NCI-H526 treated with DMSO at 0.1 percent for 48 hours (cell line): ENCODE measurements at regions not wholly inside any gene's neighbourhood (a gene's known extent, or its start where the extent isn't known, plus 50 kb on each side); places are given as distances from the start of the nearest gene placed in this dataset.

ENCODE experiments used
- DNase-seq: peaks from one replicate; lab custom pipeline; 2025; lab: John Stamatoyannopoulos, UW

DNA sequence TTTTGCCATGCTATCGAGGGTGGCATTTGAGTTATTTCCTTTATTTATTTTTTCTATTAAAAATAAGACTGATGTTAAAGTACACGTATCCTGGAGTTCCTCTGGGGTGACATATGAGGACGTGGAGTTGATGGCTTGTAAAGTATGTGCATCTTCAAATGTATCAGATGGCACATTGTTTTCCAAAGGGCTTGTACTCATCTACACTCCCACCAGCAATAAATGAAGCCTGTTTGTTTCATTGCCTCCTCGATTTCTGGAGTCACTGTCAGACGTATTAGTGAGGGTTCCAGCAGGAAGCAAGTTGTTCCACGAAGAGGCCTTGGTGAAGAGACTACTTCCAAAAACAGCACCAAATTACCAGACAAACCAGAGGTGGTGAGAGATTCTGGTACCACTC is 423.9 kb downstream of the NPHP4 start:
- DNase-seq: no peak

GRCh38 chr1:5567839-5568238 is 424.4 kb downstream of the NPHP4 start:
- no peak for DNase-seq

GRCh38 chr1:5566924-5567323 is 425.3 kb downstream of the NPHP4 start:
- no peak for DNase-seq

- no peak for DNase-seq
These were observed 426.7 kb downstream of the NPHP4 start for GRCh38 chr1:5565281-5566125.

- no peak for DNase-seq
These were observed 427.5 kb downstream of the NPHP4 start for GRCh38 chr1:5564578-5565257.

DNA sequence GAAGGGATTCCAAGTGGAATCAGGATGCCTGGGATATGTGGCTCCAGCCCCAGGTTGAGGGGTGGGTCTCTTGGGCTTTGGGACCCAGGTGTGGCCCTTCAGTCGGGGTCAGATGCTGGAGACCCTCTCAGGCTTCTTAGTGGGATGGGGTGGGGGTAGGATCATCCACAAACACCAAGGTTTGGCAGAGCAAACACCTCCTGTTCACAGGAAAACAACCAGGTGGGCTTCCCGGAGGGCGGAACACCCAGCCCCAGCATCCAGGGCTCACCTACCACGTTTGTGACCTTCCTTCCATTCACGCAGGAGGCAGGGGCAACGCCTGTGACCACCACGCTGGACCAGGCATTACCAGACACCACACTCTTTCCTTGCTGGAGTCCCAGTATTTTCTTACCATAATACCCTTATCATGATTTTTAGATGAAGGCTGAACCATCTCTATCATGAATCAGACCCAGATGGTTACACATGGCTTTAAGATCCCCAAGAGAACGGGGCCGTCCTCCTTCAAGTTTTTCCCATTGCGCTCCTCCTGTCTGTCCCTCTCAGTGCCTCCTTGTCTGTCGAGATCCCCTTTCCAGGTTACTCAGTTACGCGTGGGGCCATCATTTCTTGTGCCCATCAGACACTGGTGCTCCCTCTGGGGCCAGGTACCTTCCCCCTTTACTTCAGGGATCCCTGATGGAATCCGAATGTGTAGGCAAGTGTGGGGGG is 428.2 kb downstream of the NPHP4 start:
- no peak for DNase-seq

GRCh38 chr1:5562769-5563168 is 429.5 kb downstream of the NPHP4 start:
- no peak for DNase-seq

GRCh38 chr1:5562331-5562730 is 429.9 kb downstream of the NPHP4 start:
- DNase-seq: no peak

GRCh38 chr1:5559078-5559477 is 433.1 kb downstream of the NPHP4 start:
- DNase-seq: no peak

DNA sequence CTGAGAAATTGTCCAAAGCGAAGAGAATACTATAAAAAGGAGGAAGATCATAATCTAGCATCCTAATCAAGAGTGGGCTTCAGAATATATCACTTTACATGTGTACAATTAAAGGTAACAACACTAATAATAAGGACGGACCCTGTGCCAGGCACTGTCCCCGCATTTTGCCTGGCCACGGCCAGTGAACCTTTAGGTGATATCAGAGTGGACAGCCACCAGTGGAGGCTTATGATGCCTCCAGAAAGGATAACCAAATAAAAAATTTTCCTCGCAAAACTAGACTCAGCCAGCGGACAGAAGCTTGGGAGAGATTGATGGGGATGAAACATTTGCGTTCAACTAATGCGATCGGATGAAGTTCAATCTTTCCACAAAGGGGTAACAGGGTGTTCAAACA is 436.4 kb downstream of the NPHP4 start:
- no peak for DNase-seq

- DNase-seq: no peak
These were observed 437.4 kb downstream of the NPHP4 start for GRCh38 chr1:5554784-5555183.

GRCh38 chr1:5554111-5554510 is 438.1 kb downstream of the NPHP4 start:
- DNase-seq: no peak

- no peak for DNase-seq
These were observed 439.3 kb downstream of the NPHP4 start for GRCh38 chr1:5552787-5553484.

DNA sequence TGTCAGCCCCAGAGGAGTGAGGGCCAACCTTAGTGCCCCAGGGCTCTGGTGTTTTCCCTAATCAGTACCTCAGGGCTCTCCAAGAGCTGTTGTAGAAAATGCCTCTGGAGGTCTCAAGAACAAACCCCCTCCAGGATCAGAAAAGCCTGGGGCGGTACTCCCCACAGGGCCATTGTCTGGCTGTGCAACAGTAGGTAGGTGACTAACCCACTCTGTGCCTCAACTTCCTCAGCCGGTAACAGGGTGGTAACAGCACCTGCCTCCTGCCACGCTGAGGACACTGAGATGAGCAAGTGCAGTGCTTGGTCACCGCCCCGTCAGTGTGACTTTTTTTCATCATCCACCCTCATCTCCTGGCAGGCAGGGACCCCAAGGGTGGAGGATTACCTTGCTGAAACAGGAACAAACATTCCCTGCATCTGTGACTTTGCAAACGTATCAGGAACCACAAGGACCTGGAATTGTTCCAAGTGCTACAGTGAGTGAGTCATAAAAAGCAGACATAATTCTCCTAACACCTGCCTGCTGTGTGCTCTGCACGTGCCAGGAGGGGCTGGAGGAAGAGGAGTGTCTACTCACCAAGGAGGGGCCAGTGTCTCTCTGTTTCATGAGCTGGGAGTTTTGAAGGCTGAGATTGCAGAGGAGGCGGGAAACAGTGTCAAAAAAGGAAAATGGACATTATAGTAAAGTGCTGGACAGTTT is 440.8 kb downstream of the NPHP4 start:
- no peak for DNase-seq

- no peak for DNase-seq
These were observed 444.0 kb downstream of the NPHP4 start for GRCh38 chr1:5548266-5548665.

- no peak for DNase-seq
These were observed 449.0 kb downstream of the NPHP4 start for GRCh38 chr1:5543235-5543634.

DNA sequence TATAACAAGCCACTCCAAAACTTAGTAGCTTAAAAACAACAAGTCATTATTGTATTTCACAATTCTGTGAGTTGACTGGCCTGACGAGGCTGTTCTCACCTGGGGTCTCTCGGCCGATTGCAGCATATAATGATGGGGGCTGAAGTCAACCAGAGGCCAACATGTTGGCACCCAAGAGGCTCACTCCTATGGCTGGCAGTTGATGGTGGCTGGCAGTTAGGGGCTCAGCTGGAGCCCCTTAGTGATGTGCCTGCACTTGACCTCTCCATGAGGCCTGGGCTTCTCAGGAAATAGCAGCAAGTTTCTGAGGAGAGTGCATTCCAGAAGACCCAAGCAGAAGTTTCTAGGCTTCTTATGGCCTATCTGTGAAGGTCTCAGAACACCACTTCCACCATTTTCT is 459.4 kb downstream of the NPHP4 start:
- DNase-seq: no peak

- no peak for DNase-seq
These were observed 465.2 kb downstream of the NPHP4 start for GRCh38 chr1:5526822-5527551.

GRCh38 chr1:5526385-5526750 is 465.9 kb downstream of the NPHP4 start:
- DNase-seq: no peak

GRCh38 chr1:5525597-5526384 is 466.4 kb downstream of the NPHP4 start:
- no peak for DNase-seq
